ENCODE measurements at regions not wholly inside any gene's neighbourhood (a gene's known extent, or its start where the extent isn't known, plus 50 kb on each side); places are given as distances from the start of the nearest gene placed in this dataset.

- peaks cover 6% of the 10 kb centered on the region for H3K27me3 Mint-ChIP-seq (ENCODE audit: unreplicated experiment)
- TF ChIP-seq CTCF (IDR thresholded peaks at IDR 0.05; ENCODE audit: partially characterized antibody, unreplicated experiment): no peak
- H3K27ac Mint-ChIP-seq (ENCODE audit: unreplicated experiment): no peak overlapping the region
- peaks cover 10% of the 10 kb centered on the region for H3K4me1 Mint-ChIP-seq (ENCODE audit: low read depth, unreplicated experiment)
- peaks cover 6% of the 10 kb centered on the region for H3K36me3 Mint-ChIP-seq (ENCODE audit: unreplicated experiment)
- H3K9me3 Mint-ChIP-seq (ENCODE audit: unreplicated experiment): no peaks in the 10 kb centered on the region
- DNase-seq: no peak
- H3K4me3 Mint-ChIP-seq (ENCODE audit: unreplicated experiment): no peak overlapping the region
These were observed 127.9 kb upstream of the PFN2 start for GRCh38 chr3:150098621-150099020.

- Mint-ChIP-seq H3K4me3 (ENCODE audit: unreplicated experiment) (no peak overlapping the region), H3K4me1 (ENCODE audit: low read depth, unreplicated experiment) (peaks cover 8% of the 10 kb centered on the region), H3K9me3 (ENCODE audit: unreplicated experiment) (peaks cover 1% of the 10 kb centered on the region), H3K27me3 (ENCODE audit: unreplicated experiment) (peaks cover 6% of the 10 kb centered on the region), H3K36me3 (ENCODE audit: unreplicated experiment) (peaks cover 6% of the 10 kb centered on the region), H3K27ac (ENCODE audit: unreplicated experiment) (peak overlapping the region; percentile 17)
- no peak for TF ChIP-seq CTCF (IDR thresholded peaks at IDR 0.05; ENCODE audit: partially characterized antibody, unreplicated experiment)
- no peak for DNase-seq
These were observed 126.8 kb upstream of the PFN2 start for GRCh38 chr3:150097588-150097890.

GRCh38 chr3:150096700-150097587 lies 126.2 kb upstream of the PFN2 start:
- TF ChIP-seq CTCF (IDR thresholded peaks at IDR 0.05; ENCODE audit: partially characterized antibody, unreplicated experiment): no peak
- Mint-ChIP-seq H3K4me1 (ENCODE audit: low read depth, unreplicated experiment) (peaks cover 8% of the 10 kb centered on the region), H3K27ac (ENCODE audit: unreplicated experiment) (peak overlapping the region; percentile 17), H3K4me3 (ENCODE audit: unreplicated experiment) (no peak overlapping the region), H3K27me3 (ENCODE audit: unreplicated experiment) (peaks cover 6% of the 10 kb centered on the region), H3K9me3 (ENCODE audit: unreplicated experiment) (peaks cover 3% of the 10 kb centered on the region), H3K36me3 (ENCODE audit: unreplicated experiment) (peaks cover 6% of the 10 kb centered on the region)
- no peak for DNase-seq

- peaks cover 6% of the 10 kb centered on the region for H3K27me3 Mint-ChIP-seq (ENCODE audit: unreplicated experiment)
- no peak overlapping the region for H3K4me3 Mint-ChIP-seq (ENCODE audit: unreplicated experiment)
- TF ChIP-seq CTCF (IDR thresholded peaks at IDR 0.05; ENCODE audit: partially characterized antibody, unreplicated experiment): no peak
- H3K27ac Mint-ChIP-seq (ENCODE audit: unreplicated experiment): no peak overlapping the region
- H3K4me1 Mint-ChIP-seq (ENCODE audit: low read depth, unreplicated experiment): peaks cover 14% of the 10 kb centered on the region
- no peak for DNase-seq
- H3K36me3 Mint-ChIP-seq (ENCODE audit: unreplicated experiment): no peaks in the 10 kb centered on the region
- peaks cover 3% of the 10 kb centered on the region for H3K9me3 Mint-ChIP-seq (ENCODE audit: unreplicated experiment)
These were observed 123.6 kb upstream of the PFN2 start for GRCh38 chr3:150094150-150094933.

GRCh38 chr3:150091626-150092025 lies 120.9 kb upstream of the PFN2 start:
- no peaks in the 10 kb centered on the region for H3K36me3 Mint-ChIP-seq (ENCODE audit: unreplicated experiment)
- H3K4me1 Mint-ChIP-seq (ENCODE audit: low read depth, unreplicated experiment): peaks cover 11% of the 10 kb centered on the region
- no peak for DNase-seq
- peaks cover 1% of the 10 kb centered on the region for H3K27me3 Mint-ChIP-seq (ENCODE audit: unreplicated experiment)
- no peak overlapping the region for H3K27ac Mint-ChIP-seq (ENCODE audit: unreplicated experiment)
- peaks cover 3% of the 10 kb centered on the region for H3K9me3 Mint-ChIP-seq (ENCODE audit: unreplicated experiment)
- no peak for TF ChIP-seq CTCF (IDR thresholded peaks at IDR 0.05; ENCODE audit: partially characterized antibody, unreplicated experiment)
- H3K4me3 Mint-ChIP-seq (ENCODE audit: unreplicated experiment): no peak overlapping the region
